ENCODE measurements at regions not wholly inside any gene's neighbourhood (a gene's known extent, or its start where the extent isn't known, plus 50 kb on each side); places are given as distances from the start of the nearest gene placed in this dataset.

- TF ChIP-seq POLR2A (IDR thresholded peaks at IDR 0.05): no peak
- TF ChIP-seq CTCF (IDR thresholded peaks at IDR 0.05): no peak
- TF ChIP-seq POLR2AphosphoS5 (IDR thresholded peaks at IDR 0.05): no peak
- TF ChIP-seq EP300 (IDR thresholded peaks at IDR 0.05; ENCODE audit: low read depth): no peak
These were observed 324.5 kb downstream of the NPHP4 start for GRCh38 chr1:5667513-5668325.
